SK-N-MC (cell line): ENCODE measurements at regions not wholly inside any gene's neighbourhood (a gene's known extent, or its start where the extent isn't known, plus 50 kb on each side); places are given as distances from the start of the nearest gene placed in this dataset.

Source experiments
- DNase-seq: peaks from one replicate; pipeline ENCODE4 v3.0.0-alpha.2; 2011; ENCODE audit warnings: low read depth, low spot score
- H3K27ac ChIP-seq: fragments of 200-600 bp; sonication (generic); 2 replicates; pipeline ENCODE4 v1.5.1; 2016; ENCODE audit warnings: mixed run types
- H3K36me3 ChIP-seq: fragments of 200-600 bp; sonication (generic); 2 replicates; pipeline ENCODE4 v1.6.1; 2017; ENCODE audit warnings: antibody characterized with exemption, low read length, mixed read lengths; ENCODE audit not compliant: insufficient read depth
- H3K4me3 ChIP-seq: fragments of 200-600 bp; sonication (generic); 2 replicates; pipeline ENCODE4 v1.5.1; 2016
- H3K9ac ChIP-seq: fragments of 200-600 bp; sonication (generic); 2 replicates; pipeline ENCODE4 v1.8.0; 2017; ENCODE audit warnings: mixed run types, mixed read lengths; ENCODE audit not compliant: insufficient read length
- H3K9me3 ChIP-seq: fragments of 200-600 bp; sonication (generic); 2 replicates; pipeline ENCODE4 v1.6.1; 2017; ENCODE audit warnings: low read depth, mild to moderate bottlenecking, antibody characterized with exemption, low read length, moderate library complexity, mixed read lengths
- EZH2 ChIP-seq: fragments of 200-600 bp; sonication (generic); IDR thresholded peaks from one replicate; pipeline ENCODE4 v1.6.1; 2017; ENCODE audit warnings: antibody characterized with exemption
- FOXP2 ChIP-seq: optimal IDR thresholded peaks from 2 replicates; pipeline ENCODE3; 2011; ENCODE audit warnings: mild to moderate bottlenecking, moderate library complexity; ENCODE audit not compliant: insufficient read depth; ENCODE audit errors: extremely low read length, control extremely low read depth
- POLR2AphosphoS5 ChIP-seq: IDR thresholded peaks from 2 replicates; pipeline ENCODE4 v1.6.1; 2012; ENCODE audit warnings: mild to moderate bottlenecking, low read depth, low read length, borderline replicate concordance

GRCh38 chr5:65068410-65068809, 299.7 kb downstream of the CWC27 start:
- no peak for DNase-seq
- no peak overlapping the region for H3K27ac ChIP-seq
- no peak overlapping the region for H3K9ac ChIP-seq
- no peaks in the 10 kb centered on the region for H3K36me3 ChIP-seq
- H3K9me3 ChIP-seq, result no peaks in the 10 kb centered on the region
- H3K4me3 ChIP-seq, result no peak overlapping the region
- TF ChIP-seq POLR2AphosphoS5, result no peak
- no peak for TF ChIP-seq FOXP2
- no peak for TF ChIP-seq EZH2

- H3K27ac ChIP-seq, result no peak overlapping the region
- H3K9ac ChIP-seq, result no peak overlapping the region
- H3K4me3 ChIP-seq, result no peak overlapping the region
- no peaks in the 10 kb centered on the region for H3K36me3 ChIP-seq
- no peak for TF ChIP-seq EZH2
- TF ChIP-seq POLR2AphosphoS5, result no peak
- no peak for TF ChIP-seq FOXP2
- no peaks in the 10 kb centered on the region for H3K9me3 ChIP-seq
- DNase-seq, result no peak
Observed at GRCh38 chr5:65070026-65070425, 301.3 kb downstream of the CWC27 start.

DNA sequence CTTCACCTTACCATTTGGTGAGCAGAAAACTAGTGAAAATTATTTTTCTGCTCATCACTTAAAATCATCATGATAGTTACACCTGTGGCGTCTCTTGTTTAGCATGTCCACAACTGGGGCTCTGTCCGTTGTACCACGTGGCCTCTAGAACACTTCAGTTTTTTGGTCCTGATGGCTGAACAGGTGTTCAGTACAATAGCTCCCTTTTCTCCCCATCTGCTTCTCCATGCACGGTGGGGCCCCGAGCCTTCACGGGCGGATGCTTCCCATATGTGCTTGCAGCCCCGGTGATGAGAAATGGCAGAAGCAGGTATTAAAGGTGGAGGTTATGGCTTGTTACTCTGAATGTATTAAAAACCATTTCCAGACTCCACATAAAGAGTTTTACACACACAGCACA, 304.1 kb downstream of the CWC27 start:
- no peaks in the 10 kb centered on the region for H3K36me3 ChIP-seq
- H3K9ac ChIP-seq, result no peak overlapping the region
- no peak for TF ChIP-seq POLR2AphosphoS5
- TF ChIP-seq FOXP2, result no peak
- TF ChIP-seq EZH2, result no peak
- no peak for DNase-seq
- H3K4me3 ChIP-seq, result no peak overlapping the region
- no peak overlapping the region for H3K27ac ChIP-seq
- no peaks in the 10 kb centered on the region for H3K9me3 ChIP-seq

DNA sequence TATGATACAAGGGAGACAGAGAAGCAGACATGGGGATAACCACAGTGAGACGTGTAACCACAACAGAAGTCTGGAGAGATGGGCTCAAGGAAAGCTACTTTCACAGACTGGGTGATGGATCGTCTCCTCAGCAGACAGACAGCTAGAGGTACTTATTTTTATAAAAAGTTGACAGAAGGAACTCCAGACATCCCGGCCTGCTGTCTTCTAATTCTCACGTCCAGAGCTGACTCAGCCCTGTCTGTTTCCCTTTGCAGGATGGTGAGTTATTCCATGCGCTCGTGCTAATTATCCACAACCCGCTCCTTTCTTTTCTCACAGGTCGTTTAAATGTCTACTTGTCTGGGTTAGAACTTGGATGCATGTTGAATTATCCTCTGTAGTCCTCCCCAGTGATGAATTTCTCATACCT, 304.5 kb downstream of the CWC27 start:
- no peak overlapping the region for H3K9ac ChIP-seq
- no peak overlapping the region for H3K27ac ChIP-seq
- no peaks in the 10 kb centered on the region for H3K9me3 ChIP-seq
- no peak for DNase-seq
- no peak for TF ChIP-seq POLR2AphosphoS5
- no peak for TF ChIP-seq EZH2
- TF ChIP-seq FOXP2, result no peak
- no peak overlapping the region for H3K4me3 ChIP-seq
- H3K36me3 ChIP-seq, result no peaks in the 10 kb centered on the region

DNA sequence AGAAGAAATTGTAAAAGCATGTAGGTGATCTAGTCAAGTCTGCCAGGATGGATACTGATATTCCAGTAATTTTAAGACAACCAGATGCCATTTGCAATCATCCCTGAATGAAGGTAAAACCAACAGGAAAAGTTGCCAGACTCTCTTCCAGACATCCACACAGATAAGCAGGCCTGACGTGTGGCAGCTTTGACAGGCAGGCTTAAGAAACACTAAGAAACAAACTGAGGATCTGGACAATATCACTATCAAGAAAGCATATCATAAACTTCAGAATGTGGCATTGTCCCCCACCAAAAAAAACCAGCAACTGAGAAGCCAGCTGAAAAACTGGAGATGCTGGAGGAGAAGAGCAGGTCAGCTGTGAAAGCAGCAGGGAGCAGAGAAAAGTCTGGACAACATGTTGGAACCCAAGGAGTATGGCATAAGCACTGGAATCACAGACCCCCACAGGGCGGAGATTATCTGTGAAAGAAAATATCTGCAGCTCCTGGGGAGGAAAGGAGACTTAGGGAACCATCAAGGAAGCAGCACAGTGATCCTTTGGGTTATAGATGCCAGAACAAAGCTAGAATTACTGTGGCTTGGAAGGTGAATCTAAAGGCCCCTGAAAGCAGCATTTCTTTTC, 307.0 kb downstream of the CWC27 start:
- no peaks in the 10 kb centered on the region for H3K9me3 ChIP-seq
- H3K9ac ChIP-seq, result no peak overlapping the region
- TF ChIP-seq EZH2 (no peak), FOXP2 (no peak), POLR2AphosphoS5 (no peak)
- H3K4me3 ChIP-seq, result no peak overlapping the region
- no peak for DNase-seq
- no peaks in the 10 kb centered on the region for H3K36me3 ChIP-seq
- no peak overlapping the region for H3K27ac ChIP-seq

- Histone ChIP-seq H3K9me3 (no peaks in the 10 kb centered on the region), H3K4me3 (no peak overlapping the region), H3K9ac (no peak overlapping the region), H3K36me3 (no peaks in the 10 kb centered on the region), H3K27ac (no peak overlapping the region)
- TF ChIP-seq FOXP2 (no peak), POLR2AphosphoS5 (no peak), EZH2 (no peak)
- peak; percentile 39 for DNase-seq
Observed at GRCh38 chr5:65076251-65076869, 307.6 kb downstream of the CWC27 start.

DNA sequence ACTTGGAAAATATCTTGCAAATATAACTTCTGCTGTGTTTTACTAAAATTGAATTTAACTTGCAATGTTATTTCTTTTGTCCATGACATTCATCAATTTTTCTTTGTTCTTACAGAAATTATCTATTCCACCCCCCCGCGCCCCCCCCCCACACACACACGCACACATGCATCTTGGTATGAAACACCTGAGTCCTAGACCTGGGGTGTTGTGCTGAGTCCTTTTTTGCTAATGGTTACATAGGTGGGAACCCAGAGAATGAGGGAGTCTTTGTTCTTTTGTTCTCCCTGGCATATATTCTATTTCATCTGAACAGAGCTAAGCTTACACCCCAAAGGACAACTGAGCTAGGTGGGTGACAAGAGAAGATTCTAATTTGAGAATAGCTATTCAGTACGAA, 308.9 kb downstream of the CWC27 start:
- Histone ChIP-seq H3K4me3 (peak overlapping the region; percentile 57), H3K36me3 (no peaks in the 10 kb centered on the region), H3K27ac (peak overlapping the region; percentile 3; the same call in 1 of the 2 replicates), H3K9me3 (no peaks in the 10 kb centered on the region), H3K9ac (no peak overlapping the region)
- DNase-seq, result no peak
- no peak for TF ChIP-seq FOXP2
- TF ChIP-seq EZH2, result no peak
- no peak for TF ChIP-seq POLR2AphosphoS5

- TF ChIP-seq POLR2AphosphoS5 (peak; percentile 42; the same call in 1 of the 2 replicates), EZH2 (no peak)
- peak overlapping the region; percentile 3; the same call in 1 of the 2 replicates for H3K27ac ChIP-seq
- peak overlapping the region; percentile 7 for H3K9ac ChIP-seq
- H3K36me3 ChIP-seq, result no peaks in the 10 kb centered on the region
- DNase-seq, result peak; percentile 86
- no peaks in the 10 kb centered on the region for H3K9me3 ChIP-seq
- H3K4me3 ChIP-seq, result peak overlapping the region; percentile 57
Observed at GRCh38 chr5:65078331-65078730, 309.6 kb downstream of the CWC27 start.

GRCh38 chr5:65081071-65081470, 312.3 kb downstream of the CWC27 start:
- no peaks in the 10 kb centered on the region for H3K9me3 ChIP-seq
- DNase-seq, result no peak
- no peaks in the 10 kb centered on the region for H3K36me3 ChIP-seq
- H3K4me3 ChIP-seq, result no peak overlapping the region
- TF ChIP-seq EZH2, result no peak
- TF ChIP-seq POLR2AphosphoS5, result no peak
- no peak for TF ChIP-seq FOXP2
- H3K27ac ChIP-seq, result no peak overlapping the region
- H3K9ac ChIP-seq, result no peak overlapping the region
